Caco-2 (cell line): ENCODE measurements at regions not wholly inside any gene's neighbourhood (a gene's known extent, or its start where the extent isn't known, plus 50 kb on each side); places are given as distances from the start of the nearest gene placed in this dataset.

Experiments used
- BruUV-seq: library from RNA; stranded (reverse); fragments of 400-500 nt; replicated peaks from 2 replicates; lab custom pipeline; 2021; lab: Mats Ljungman, UMichigan
- CTCF ChIA-PET: fragments of 300-600 bp; sonication (Branson Sonifier 250); formaldehyde crosslinking; loops from one replicate; lab custom pipeline; 2022; ENCODE audit warnings: antibody characterized with exemption; lab: Charles Lee
- POLR2A ChIA-PET: fragments of 300-600 bp; sonication (Branson Sonifier 250); formaldehyde crosslinking; loops from one replicate; lab custom pipeline; 2022; ENCODE audit warnings: antibody characterized with exemption; lab: Charles Lee
- DNase-seq, 2 experiments: peaks; one replicate each; pipeline versions ENCODE4 v3.0.0 to v3.0.0-alpha.2; 2020 to 2022
- H3K27me3 ChIP-seq: replicated peaks from 2 replicates; pipeline ENCODE4 v1.6.0; 2011; ENCODE audit warnings: low read length; ENCODE audit not compliant: control insufficient read depth, insufficient read depth
- H3K36me3 ChIP-seq: 2 replicates; pipeline ENCODE4 v1.5.1; 2011; ENCODE audit warnings: low read length; ENCODE audit not compliant: control insufficient read depth, insufficient read depth
- H3K4me1 ChIP-seq: fragments of 250-450 bp; sonication (Bioruptor Pico); 2 replicates; pipeline ENCODE4 v1.5.1; 2020; ENCODE audit warnings: mild to moderate bottlenecking
- H3K4me3 ChIP-seq: 2 replicates; pipeline ENCODE4 v1.5.1; 2011; ENCODE audit warnings: low read depth, mild to moderate bottlenecking, control low read depth, low read length
- H3K9me3 ChIP-seq: fragments of 250-450 bp; sonication (Bioruptor Pico); 2 replicates; pipeline ENCODE4 v1.5.1; 2020; ENCODE audit warnings: mild to moderate bottlenecking, moderate library complexity
- H3K27ac Mint-ChIP-seq: one replicate; pipeline ENCODE4 v1.8.0; 2022; ENCODE audit warnings: mixed read lengths; ENCODE audit not compliant: unreplicated experiment
- H3K27me3 Mint-ChIP-seq: one replicate; pipeline ENCODE4 v1.8.0; 2022; ENCODE audit warnings: mixed read lengths; ENCODE audit not compliant: insufficient read depth, unreplicated experiment
- H3K36me3 Mint-ChIP-seq: one replicate; pipeline ENCODE4 v1.8.0; 2022; ENCODE audit warnings: mild to moderate bottlenecking, mixed read lengths; ENCODE audit not compliant: insufficient read depth, unreplicated experiment
- H3K4me1 Mint-ChIP-seq: one replicate; pipeline ENCODE4 v1.8.0; 2022; ENCODE audit warnings: low read depth, mixed read lengths; ENCODE audit not compliant: unreplicated experiment
- H3K4me3 Mint-ChIP-seq: one replicate; pipeline ENCODE4 v1.8.0; 2022; ENCODE audit warnings: mild to moderate bottlenecking, moderate library complexity, mixed read lengths; ENCODE audit not compliant: unreplicated experiment
- H3K9me3 Mint-ChIP-seq: one replicate; pipeline ENCODE4 v1.8.0; 2022; ENCODE audit warnings: mixed read lengths; ENCODE audit not compliant: unreplicated experiment
- CTCF ChIP-seq, 2 experiments: fragments of 200-600 bp in 1 of 2; IDR thresholded peaks; 1 replicate in 1 of 2; 2 replicates in 1 of 2; pipeline versions ENCODE4 v1.5.1 to v1.8.0; 2011 to 2022; ENCODE audit warnings: antibody characterized with exemption in 1 of 2, control low read depth in 1 of 2, inconsistent platforms in 1 of 2, low read depth in 1 of 2, low read length in 1 of 2, mild to moderate bottlenecking in 1 of 2, moderate library complexity in 1 of 2; ENCODE audit not compliant: insufficient read depth in 1 of 2, severe bottlenecking in 1 of 2, unreplicated experiment in 1 of 2
- intact Hi-C: fragments of 100-400 bp; cut with micrococcal nuclease; formaldehyde crosslinking; loops from one replicate; pipeline ENCODE4 v1.10.0; 2022; ENCODE audit not compliant: unreplicated experiment

- H3K4me1 Mint-ChIP-seq: no peaks in the 10 kb centered on the region
- no peak for DNase-seq
- no peaks in the 10 kb centered on the region for H3K36me3 ChIP-seq
- H3K27ac Mint-ChIP-seq: no peak overlapping the region
- ChIA-PET POLR2A (no interaction called here), CTCF (no interaction called here)
- intact Hi-C loops: no loop called here
- no peaks in the 10 kb centered on the region; the same call in 1 of the 2 replicates for H3K27me3 ChIP-seq
- no TSS peak for BruUV-seq
- no peaks in the 10 kb centered on the region for H3K4me1 ChIP-seq
- H3K27me3 Mint-ChIP-seq: peaks cover 20% of the 10 kb centered on the region
- no peak for TF ChIP-seq CTCF (IDR thresholded peaks at IDR 0.05; ENCODE audit: insufficient read depth in 1 of 2, low read depth in 1 of 2, low read length in 1 of 2, severe bottlenecking in 1 of 2, unreplicated experiment in 1 of 2)
- no peaks in the 10 kb centered on the region for H3K36me3 Mint-ChIP-seq
- H3K4me3 Mint-ChIP-seq: no peak overlapping the region
- H3K9me3 ChIP-seq: no peaks in the 10 kb centered on the region
- no peaks in the 10 kb centered on the region for H3K9me3 Mint-ChIP-seq
- no peak overlapping the region for H3K4me3 ChIP-seq
Observed at GRCh38 chr17:56667925-56668458, 74.5 kb downstream of the NOG start.

GRCh38 chr17:56672195-56672594 is 78.7 kb downstream of the NOG start:
- POLR2A ChIA-PET: no interaction called here
- no peak overlapping the region for H3K27ac Mint-ChIP-seq
- no peaks in the 10 kb centered on the region for H3K36me3 Mint-ChIP-seq

GRCh38 chr17:56674401-56674925 is 81.0 kb downstream of the NOG start:
- H3K9me3 ChIP-seq: no peaks in the 10 kb centered on the region
- TF ChIP-seq CTCF (IDR thresholded peaks at IDR 0.05; ENCODE audit: insufficient read depth in 1 of 2, low read depth in 1 of 2, low read length in 1 of 2, severe bottlenecking in 1 of 2, unreplicated experiment in 1 of 2): no peak
- CTCF ChIA-PET: no interaction called here
- Mint-ChIP-seq H3K9me3 (no peaks in the 10 kb centered on the region), H3K27me3 (peaks cover 21% of the 10 kb centered on the region), H3K36me3 (no peaks in the 10 kb centered on the region), H3K4me3 (no peak overlapping the region), H3K4me1 (peaks cover 6% of the 10 kb centered on the region), H3K27ac (no peak overlapping the region)
- intact Hi-C loops: no loop called here
- H3K36me3 ChIP-seq: no peaks in the 10 kb centered on the region
- H3K4me1 ChIP-seq: peaks cover 3% of the 10 kb centered on the region; the same call in 1 of the 2 replicates
- POLR2A ChIA-PET: no interaction called here
- no peak for DNase-seq
- H3K27me3 ChIP-seq: peaks cover 5% of the 10 kb centered on the region
- no TSS peak for BruUV-seq
- no peak overlapping the region for H3K4me3 ChIP-seq

More at GRCh38 chr17:56672195-56672594, 78.7 kb downstream of the NOG start:
- CTCF ChIA-PET: interaction anchor here (1.0 kb wide), 1 partner anchor 143 kb away, joined by 3 read pairs; no protein-coding TSS in a partner anchor
- Histone ChIP-seq H3K9me3 (no peaks in the 10 kb centered on the region), H3K27me3 (peaks cover 3% of the 10 kb centered on the region; the same call in 1 of the 2 replicates), H3K4me1 (no peaks in the 10 kb centered on the region), H3K36me3 (no peaks in the 10 kb centered on the region), H3K4me3 (no peak overlapping the region)
- no peak for DNase-seq
- Mint-ChIP-seq H3K9me3 (no peaks in the 10 kb centered on the region), H3K4me3 (no peak overlapping the region), H3K4me1 (no peaks in the 10 kb centered on the region), H3K27me3 (peaks cover 19% of the 10 kb centered on the region)
- TF ChIP-seq CTCF (IDR thresholded peaks at IDR 0.05; ENCODE audit: insufficient read depth in 1 of 2, low read depth in 1 of 2, low read length in 1 of 2, severe bottlenecking in 1 of 2, unreplicated experiment in 1 of 2): no peak
- BruUV-seq: no TSS peak
- intact Hi-C loops: no loop called here
